ENCODE measurements at regions not wholly inside any gene's neighbourhood (a gene's known extent, or its start where the extent isn't known, plus 50 kb on each side); places are given as distances from the start of the nearest gene placed in this dataset.

DNA sequence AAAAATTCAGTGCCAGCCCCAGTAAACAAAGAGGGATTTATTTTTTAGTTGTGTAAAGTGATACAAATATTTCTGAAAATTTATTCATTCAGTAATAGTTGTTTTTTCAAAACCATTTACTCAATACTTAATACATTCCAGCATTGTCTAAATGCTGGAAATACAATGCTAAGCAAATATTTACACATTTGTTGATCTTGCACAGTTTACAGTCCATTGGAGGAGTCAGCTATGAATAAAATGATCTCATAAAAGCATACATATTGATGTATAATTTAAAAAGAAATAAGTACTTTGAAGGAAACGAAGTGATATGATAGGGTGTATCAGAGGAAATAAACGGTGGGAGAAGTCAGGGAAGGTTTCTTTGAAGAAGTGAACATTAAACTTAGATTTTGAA, 1942.1 kb upstream of the ADGRL3 start:
- Mint-ChIP-seq H3K4me1 (ENCODE audit: low read depth) (no peaks in the 10 kb centered on the region), H3K36me3 (ENCODE audit: low read depth) (no peaks in the 10 kb centered on the region)

DNA sequence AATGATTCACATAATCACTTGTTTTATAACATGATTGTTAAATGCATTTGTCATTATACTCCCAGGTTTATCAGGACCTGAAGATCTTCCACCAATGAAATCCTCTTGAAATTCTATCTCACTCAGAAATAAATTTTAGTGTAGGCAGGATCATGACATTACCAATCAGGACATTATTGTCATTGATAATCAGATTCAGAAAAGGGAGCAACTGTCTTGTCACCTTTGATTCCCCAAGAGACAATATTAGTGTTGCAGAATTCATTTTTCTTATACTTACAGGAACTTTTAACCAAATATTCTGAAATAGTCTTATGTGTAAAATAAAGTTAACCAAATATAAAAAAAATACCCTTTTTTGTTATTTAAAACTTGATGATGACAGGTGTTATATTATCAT, 1892.5 kb upstream of the ADGRL3 start:
- ATAC-seq (no peak), DNase-seq (no peak)
- Mint-ChIP-seq H3K4me1 (ENCODE audit: low read depth) (no peaks in the 10 kb centered on the region), H3K4me3 (no peak overlapping the region), H3K36me3 (ENCODE audit: low read depth) (no peaks in the 10 kb centered on the region), H3K9me3 (ENCODE audit: insufficient read depth) (no peaks in the 10 kb centered on the region), H3K27me3 (ENCODE audit: low read depth) (no peaks in the 10 kb centered on the region), H3K27ac (no peak overlapping the region)
- CTCF ChIA-PET, result no interaction called here
- POLR2A ChIA-PET, result no interaction called here

More for the DNA sequence above, 1942.1 kb upstream of the ADGRL3 start:
- ATAC-seq, result no peak
- ChIA-PET POLR2A (no interaction called here), CTCF (no interaction called here)
- Mint-ChIP-seq H3K9me3 (ENCODE audit: insufficient read depth) (peaks cover 6% of the 10 kb centered on the region), H3K27ac (no peak overlapping the region), H3K27me3 (ENCODE audit: low read depth) (no peaks in the 10 kb centered on the region), H3K4me3 (no peak overlapping the region)
- no peak for DNase-seq

DNA sequence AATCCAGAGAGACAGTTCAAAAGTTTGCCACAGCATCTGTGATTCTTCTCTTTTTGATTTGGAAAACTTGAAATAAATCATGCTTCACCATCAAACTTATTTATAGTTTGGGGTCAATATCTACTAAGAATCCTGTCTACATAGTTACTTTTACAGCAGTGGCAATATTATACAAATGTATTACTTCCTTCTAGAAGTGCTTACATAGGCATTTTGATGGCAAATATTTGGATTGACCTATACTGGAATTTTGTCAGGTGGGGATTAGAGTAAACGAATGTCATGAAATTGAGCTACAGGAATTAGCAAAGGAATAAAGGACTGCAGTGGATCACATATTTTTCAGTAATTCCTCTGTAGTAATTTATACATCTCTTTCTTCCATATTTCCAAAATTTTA, 1885.5 kb upstream of the ADGRL3 start:
- Mint-ChIP-seq H3K27ac (no peak overlapping the region), H3K4me1 (ENCODE audit: low read depth) (no peaks in the 10 kb centered on the region), H3K36me3 (ENCODE audit: low read depth) (no peaks in the 10 kb centered on the region), H3K4me3 (no peak overlapping the region), H3K9me3 (ENCODE audit: insufficient read depth) (peaks cover 5% of the 10 kb centered on the region), H3K27me3 (ENCODE audit: low read depth) (no peaks in the 10 kb centered on the region)
- ATAC-seq (no peak), DNase-seq (no peak)
- ChIA-PET CTCF (no interaction called here), POLR2A (no interaction called here)

DNA sequence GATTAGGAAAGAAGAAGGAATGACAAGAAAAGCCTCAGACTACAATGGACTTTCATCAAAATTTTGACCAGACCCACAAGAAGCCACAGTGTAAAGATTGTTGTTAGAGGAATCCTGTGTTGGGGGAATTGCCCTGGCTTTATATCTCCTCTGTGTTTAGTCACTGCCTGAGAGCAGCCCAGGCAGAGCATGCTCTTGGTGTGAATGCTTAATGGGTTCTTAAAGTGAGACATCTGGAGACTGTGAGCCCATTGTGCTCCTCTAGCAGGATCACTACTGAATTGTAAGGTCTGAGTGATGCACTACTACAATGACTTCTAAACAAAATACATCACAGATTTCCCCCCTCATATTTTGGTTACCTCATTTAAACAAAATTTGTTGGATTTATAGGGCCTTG, 1860.5 kb upstream of the ADGRL3 start:
- Mint-ChIP-seq H3K27me3 (ENCODE audit: low read depth) (no peaks in the 10 kb centered on the region), H3K9me3 (ENCODE audit: insufficient read depth) (peaks cover 4% of the 10 kb centered on the region), H3K4me1 (ENCODE audit: low read depth) (no peaks in the 10 kb centered on the region), H3K27ac (no peak overlapping the region), H3K36me3 (ENCODE audit: low read depth) (no peaks in the 10 kb centered on the region), H3K4me3 (no peak overlapping the region)
- DNase-seq (no peak), ATAC-seq (no peak)
- ChIA-PET CTCF (no interaction called here), POLR2A (no interaction called here)

DNA sequence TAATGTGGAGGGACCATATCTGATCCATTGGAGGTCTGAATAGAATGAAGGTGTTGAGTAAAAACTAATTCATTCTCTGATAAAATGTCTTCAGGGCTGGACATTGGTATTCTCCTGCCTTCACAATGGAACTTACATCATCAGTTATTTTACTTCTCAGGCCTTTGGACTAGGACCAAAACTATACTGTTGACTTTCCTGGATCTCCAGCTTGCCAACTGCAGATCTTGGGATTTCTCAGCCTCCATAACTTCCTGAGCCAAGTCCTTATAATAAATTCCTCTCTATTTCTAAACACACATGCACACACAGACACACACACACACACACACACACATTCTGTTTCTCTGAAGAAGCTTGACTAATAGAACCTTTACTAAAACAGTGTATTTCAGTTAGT, 1858.6 kb upstream of the ADGRL3 start:
- no peaks in the 10 kb centered on the region for H3K36me3 Mint-ChIP-seq (ENCODE audit: low read depth)
- no peaks in the 10 kb centered on the region for H3K27me3 Mint-ChIP-seq (ENCODE audit: low read depth)
- DNase-seq, result no peak
- POLR2A ChIA-PET, result no interaction called here
- CTCF ChIA-PET, result no interaction called here
- H3K9me3 Mint-ChIP-seq (ENCODE audit: insufficient read depth), result peaks cover 5% of the 10 kb centered on the region
- H3K4me3 Mint-ChIP-seq, result no peak overlapping the region
- no peak for ATAC-seq
- no peaks in the 10 kb centered on the region for H3K4me1 Mint-ChIP-seq (ENCODE audit: low read depth)
- H3K27ac Mint-ChIP-seq, result no peak overlapping the region

DNA sequence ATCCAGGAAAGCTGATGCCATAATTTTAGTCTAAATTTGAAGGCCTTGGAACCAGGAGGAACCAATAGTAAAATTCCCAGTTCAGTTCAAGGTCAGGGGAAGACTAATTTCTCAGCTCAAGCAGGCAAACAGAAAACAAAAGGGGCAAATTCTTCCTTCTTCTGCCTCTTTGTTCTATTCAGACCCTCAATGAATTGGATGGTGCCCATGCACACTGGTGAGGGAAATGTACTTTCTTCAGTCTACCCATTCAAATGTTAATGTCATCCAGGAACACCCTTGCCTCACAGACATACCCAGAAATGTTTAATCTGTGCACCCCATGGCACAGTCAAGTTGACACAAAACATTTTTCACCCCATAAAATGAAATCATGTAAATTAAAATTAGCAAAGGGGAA, 1851.2 kb upstream of the ADGRL3 start:
- ChIA-PET POLR2A (no interaction called here), CTCF (no interaction called here)
- Mint-ChIP-seq H3K36me3 (ENCODE audit: low read depth) (no peaks in the 10 kb centered on the region), H3K27ac (no peak overlapping the region), H3K4me1 (ENCODE audit: low read depth) (no peaks in the 10 kb centered on the region), H3K9me3 (ENCODE audit: insufficient read depth) (peaks cover 9% of the 10 kb centered on the region), H3K4me3 (no peak overlapping the region), H3K27me3 (ENCODE audit: low read depth) (no peaks in the 10 kb centered on the region)
- no peak for DNase-seq
- no peak for ATAC-seq

DNA sequence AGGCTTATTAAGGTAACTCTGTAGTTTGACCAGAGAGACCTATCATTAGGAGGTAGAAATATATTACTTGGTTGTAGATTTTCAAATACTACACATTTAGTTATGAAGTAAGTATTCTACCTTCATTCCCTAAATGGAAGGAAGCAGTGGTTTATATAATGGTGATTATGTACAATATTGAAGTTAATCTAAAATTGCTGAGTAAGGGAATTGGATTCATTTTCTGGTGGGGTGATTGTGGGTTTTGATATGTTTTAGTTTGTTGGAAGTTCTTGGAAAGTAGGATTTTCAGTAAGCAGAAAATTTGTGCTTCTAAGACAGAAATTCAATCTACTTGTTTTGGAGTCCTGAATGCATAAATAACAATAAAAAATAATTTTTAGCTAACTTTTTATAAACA, 1830.9 kb upstream of the ADGRL3 start:
- POLR2A ChIA-PET, result no interaction called here
- H3K27me3 Mint-ChIP-seq (ENCODE audit: low read depth), result no peaks in the 10 kb centered on the region

DNA sequence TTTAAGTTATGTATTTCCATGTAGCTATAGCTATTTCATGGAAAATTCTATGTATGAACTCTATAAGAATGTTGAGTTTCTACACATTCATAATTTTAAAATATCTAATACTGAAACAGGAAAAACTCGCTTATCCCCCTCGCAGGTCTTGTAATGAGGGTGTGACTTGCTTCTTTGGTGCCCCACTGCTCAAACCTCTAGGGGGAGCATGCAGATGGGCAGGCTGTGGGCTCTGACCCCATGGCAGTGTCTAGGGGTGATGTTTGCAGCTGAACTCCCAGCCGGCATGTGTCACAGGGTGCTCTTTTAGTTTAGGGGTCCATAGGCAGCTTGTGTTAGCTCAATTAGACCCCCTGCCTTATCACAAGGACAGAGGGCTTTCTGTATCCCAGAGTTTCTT, 1825.7 kb upstream of the ADGRL3 start:
- no peak for DNase-seq
- H3K36me3 Mint-ChIP-seq (ENCODE audit: low read depth), result no peaks in the 10 kb centered on the region

More for the DNA sequence above, 1830.9 kb upstream of the ADGRL3 start:
- DNase-seq (no peak), ATAC-seq (no peak)
- H3K27ac Mint-ChIP-seq, result no peak overlapping the region
- no peak overlapping the region for H3K4me3 Mint-ChIP-seq
- CTCF ChIA-PET, result no interaction called here
- H3K4me1 Mint-ChIP-seq (ENCODE audit: low read depth), result no peaks in the 10 kb centered on the region
- H3K36me3 Mint-ChIP-seq (ENCODE audit: low read depth), result no peaks in the 10 kb centered on the region
- H3K9me3 Mint-ChIP-seq (ENCODE audit: insufficient read depth), result no peaks in the 10 kb centered on the region

DNA sequence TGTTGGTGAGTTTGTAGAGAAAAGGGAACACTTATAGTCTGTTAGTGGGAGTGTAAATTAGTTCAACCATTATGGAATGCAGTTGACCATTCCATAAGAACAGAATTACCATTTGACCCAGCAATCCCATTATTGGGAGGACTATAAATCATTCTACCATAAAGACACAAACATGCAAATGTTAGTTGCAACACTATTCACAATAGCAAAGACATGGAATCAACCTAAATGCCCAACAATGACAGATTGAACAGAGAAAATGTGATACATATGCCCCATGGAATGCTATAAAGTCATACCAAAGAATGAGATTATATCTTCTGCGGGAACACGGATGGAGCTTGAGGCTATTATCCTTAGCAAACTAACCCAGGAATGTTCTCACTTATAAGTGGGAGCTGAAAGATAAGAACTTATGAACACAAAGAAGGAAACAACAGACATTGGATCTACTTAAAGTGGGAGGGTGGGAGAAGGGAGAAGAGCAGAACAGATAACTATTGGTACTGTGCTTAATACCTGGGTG, 1819.2 kb upstream of the ADGRL3 start:
- H3K27ac Mint-ChIP-seq, result no peak overlapping the region
- ChIA-PET CTCF (no interaction called here), POLR2A (no interaction called here)
- no peak for ATAC-seq
- H3K4me3 Mint-ChIP-seq, result no peak overlapping the region
- no peaks in the 10 kb centered on the region for H3K36me3 Mint-ChIP-seq (ENCODE audit: low read depth)
- DNase-seq, result no peak
- no peaks in the 10 kb centered on the region for H3K4me1 Mint-ChIP-seq (ENCODE audit: low read depth)
- peaks cover 16% of the 10 kb centered on the region for H3K9me3 Mint-ChIP-seq (ENCODE audit: insufficient read depth)
- H3K27me3 Mint-ChIP-seq (ENCODE audit: low read depth), result no peaks in the 10 kb centered on the region

More for the DNA sequence above, 1825.7 kb upstream of the ADGRL3 start:
- Mint-ChIP-seq H3K27me3 (ENCODE audit: low read depth) (no peaks in the 10 kb centered on the region), H3K4me3 (no peak overlapping the region), H3K9me3 (ENCODE audit: insufficient read depth) (peaks cover 16% of the 10 kb centered on the region), H3K27ac (no peak overlapping the region), H3K4me1 (ENCODE audit: low read depth) (no peaks in the 10 kb centered on the region)
- ChIA-PET POLR2A (no interaction called here), CTCF (no interaction called here)
- no peak for ATAC-seq

DNA sequence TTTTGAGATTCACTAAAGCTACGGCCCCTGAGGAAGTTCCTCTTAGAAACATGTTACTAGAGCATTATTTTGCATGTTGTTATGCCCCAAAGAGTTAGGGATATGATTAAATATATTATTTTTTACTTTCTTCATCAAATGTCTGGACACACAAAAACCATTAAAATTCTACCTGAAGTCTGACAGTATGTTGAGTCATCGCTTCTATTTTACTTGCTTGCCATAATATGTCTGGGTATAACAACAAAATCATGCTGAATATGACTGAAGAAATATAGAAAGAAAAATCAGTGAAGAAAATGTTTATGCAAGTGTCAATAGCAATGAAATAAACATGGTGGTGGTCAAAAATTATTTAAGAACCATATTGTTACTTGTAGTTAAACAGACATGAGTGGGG, 1818.5 kb upstream of the ADGRL3 start:
- CTCF ChIA-PET, result no interaction called here
- peaks cover 11% of the 10 kb centered on the region for H3K9me3 Mint-ChIP-seq (ENCODE audit: insufficient read depth)
- H3K27me3 Mint-ChIP-seq (ENCODE audit: low read depth), result no peaks in the 10 kb centered on the region
- DNase-seq, result no peak
- no peaks in the 10 kb centered on the region for H3K36me3 Mint-ChIP-seq (ENCODE audit: low read depth)
- H3K27ac Mint-ChIP-seq, result no peak overlapping the region
- no peak for ATAC-seq
- POLR2A ChIA-PET, result no interaction called here
- no peak overlapping the region for H3K4me3 Mint-ChIP-seq
- H3K4me1 Mint-ChIP-seq (ENCODE audit: low read depth), result no peaks in the 10 kb centered on the region

DNA sequence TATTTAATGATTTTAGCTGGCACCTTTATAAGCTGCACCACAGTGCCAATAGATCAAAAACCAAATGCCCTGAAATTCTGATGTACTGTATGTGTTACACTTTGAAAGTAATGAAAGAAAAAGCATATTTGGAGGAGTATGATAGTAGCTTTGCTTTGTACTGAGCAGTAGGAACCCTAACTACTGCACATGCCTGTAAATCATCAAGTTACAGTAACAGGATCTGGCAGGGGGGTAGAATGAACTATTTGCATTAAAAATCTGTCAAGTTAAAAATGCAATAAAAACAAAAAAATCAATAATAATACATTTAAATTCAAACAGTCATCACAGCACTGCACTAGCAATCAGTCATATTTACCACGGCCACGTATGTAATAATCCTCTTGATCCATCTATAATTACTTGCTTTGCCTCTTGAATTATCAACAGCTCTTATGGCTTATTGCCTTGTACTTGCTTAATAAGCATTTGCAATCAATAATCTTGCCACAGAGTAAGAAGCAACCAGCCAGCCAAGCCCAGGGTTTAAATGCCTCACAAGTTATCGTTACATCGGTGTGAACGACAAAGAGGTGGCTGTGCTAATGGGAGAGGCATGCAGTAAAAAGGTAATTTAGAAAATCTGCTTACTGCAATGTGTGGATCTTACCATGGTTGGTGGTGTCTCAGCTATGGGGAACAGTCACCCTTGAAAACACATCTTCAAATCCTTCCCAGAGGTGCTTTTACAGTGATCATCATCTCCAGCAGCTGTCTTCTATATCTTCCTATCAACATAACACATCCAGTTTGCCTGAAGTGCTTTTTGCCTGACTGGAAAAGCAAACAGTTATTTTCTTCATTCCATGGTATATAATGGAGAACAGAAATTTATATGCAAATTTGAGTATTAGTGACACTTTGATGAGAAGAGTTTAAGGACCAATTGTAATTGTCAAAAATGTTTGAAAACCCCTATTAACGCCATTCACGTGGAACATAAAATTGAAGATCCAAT, 1812.1 kb upstream of the ADGRL3 start:
- CTCF ChIA-PET, result no interaction called here
- H3K27me3 Mint-ChIP-seq (ENCODE audit: low read depth), result no peaks in the 10 kb centered on the region
- no peaks in the 10 kb centered on the region for H3K36me3 Mint-ChIP-seq (ENCODE audit: low read depth)
- POLR2A ChIA-PET, result no interaction called here
- no peak for DNase-seq
- peaks cover 4% of the 10 kb centered on the region for H3K9me3 Mint-ChIP-seq (ENCODE audit: insufficient read depth)
- H3K27ac Mint-ChIP-seq, result no peak overlapping the region
- ATAC-seq, result no peak
- H3K4me1 Mint-ChIP-seq (ENCODE audit: low read depth), result no peaks in the 10 kb centered on the region
- no peak overlapping the region for H3K4me3 Mint-ChIP-seq

DNA sequence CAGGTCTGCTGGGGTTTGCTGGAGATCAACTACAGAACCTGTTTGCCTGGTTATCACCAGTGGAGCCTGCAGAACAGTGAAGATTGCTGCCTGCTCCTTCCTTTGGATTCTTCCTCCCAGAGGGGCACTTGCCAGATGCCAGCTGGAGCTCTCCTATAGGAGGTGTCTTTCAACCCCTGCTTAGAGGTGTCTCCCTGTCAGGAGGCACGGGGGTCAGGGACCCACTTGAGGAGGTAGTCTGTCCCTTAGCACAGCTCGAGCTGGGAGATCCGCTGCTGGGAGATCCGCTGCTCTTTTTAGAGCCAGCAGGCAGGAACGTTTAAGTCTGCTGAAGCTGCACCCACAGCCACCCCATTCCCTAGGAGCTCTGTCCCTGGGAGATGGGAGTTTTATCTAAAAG, 1806.3 kb upstream of the ADGRL3 start:
- Mint-ChIP-seq H3K27me3 (ENCODE audit: low read depth) (no peaks in the 10 kb centered on the region), H3K36me3 (ENCODE audit: low read depth) (no peaks in the 10 kb centered on the region), H3K27ac (no peak overlapping the region), H3K9me3 (ENCODE audit: insufficient read depth) (peaks cover 18% of the 10 kb centered on the region), H3K4me1 (ENCODE audit: low read depth) (no peaks in the 10 kb centered on the region), H3K4me3 (no peak overlapping the region)
- POLR2A ChIA-PET, result no interaction called here
- no peak for ATAC-seq
- no peak for DNase-seq
- CTCF ChIA-PET, result no interaction called here

DNA sequence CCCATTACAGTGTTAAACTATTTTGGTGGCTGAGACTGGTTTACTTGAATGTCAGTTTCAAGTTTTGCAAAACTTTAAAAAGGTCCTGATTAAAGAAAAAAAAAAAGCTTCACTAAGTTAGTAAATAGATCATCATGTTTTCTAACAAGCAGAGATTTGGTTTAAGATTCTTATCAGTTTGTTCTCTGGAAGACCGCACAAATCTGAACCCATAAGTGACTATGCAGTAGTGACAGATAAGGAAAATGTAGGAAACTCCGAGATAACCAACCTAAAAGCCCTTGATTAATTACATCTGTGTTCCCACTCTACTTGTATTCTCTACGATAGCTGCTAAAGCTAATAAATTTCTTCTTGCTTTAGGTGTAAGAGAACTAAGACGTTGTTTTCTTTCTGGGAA, 1799.8 kb upstream of the ADGRL3 start:
- no peaks in the 10 kb centered on the region for H3K4me1 Mint-ChIP-seq (ENCODE audit: low read depth)
- no peaks in the 10 kb centered on the region for H3K36me3 Mint-ChIP-seq (ENCODE audit: low read depth)
- no peak for ATAC-seq
- H3K9me3 Mint-ChIP-seq (ENCODE audit: insufficient read depth), result peaks cover 11% of the 10 kb centered on the region
- DNase-seq, result no peak
- CTCF ChIA-PET, result no interaction called here
- POLR2A ChIA-PET, result no interaction called here
- H3K27ac Mint-ChIP-seq, result no peak overlapping the region
- no peak overlapping the region for H3K4me3 Mint-ChIP-seq
- no peaks in the 10 kb centered on the region for H3K27me3 Mint-ChIP-seq (ENCODE audit: low read depth)
